H1 (cell line): ENCODE measurements at regions not wholly inside any gene's neighbourhood (a gene's known extent, or its start where the extent isn't known, plus 50 kb on each side); places are given as distances from the start of the nearest gene placed in this dataset.

ENCODE experiments used
- CTCF ChIA-PET: fragments of 300-600 bp; sonication (Branson Sonifier 250); formaldehyde crosslinking; loops from one replicate; lab custom pipeline; 2021; ENCODE audit not compliant: partially characterized antibody; lab: Charles Lee
- POLR2A ChIA-PET: fragments of 300-600 bp; sonication (Branson Sonifier 250); formaldehyde crosslinking; loops from one replicate; lab custom pipeline; 2021; ENCODE audit warnings: inconsistent platforms; ENCODE audit not compliant: partially characterized antibody; lab: Charles Lee
- DNase-seq, 2 experiments: peaks; one replicate each; pipeline versions ENCODE4 v3.0.0 to v3.0.0-alpha.2; 2010 to 2022; ENCODE audit warnings: low spot score in 2 of 2, low read depth in 1 of 2, mixed read lengths in 1 of 2
- FAIRE-seq: peaks from 2 replicates; lab custom pipeline; 2011; peaks lifted over from hg19 to GRCh38; lab: Jason Lieb, UNC
- H2AFZ ChIP-seq: 2 replicates; pipeline ENCODE4 v1.8.1; 2012; ENCODE audit warnings: low read length, inconsistent platforms
- H2AK5ac ChIP-seq: 2 replicates; pipeline ENCODE4 v1.6.1; 2013; ENCODE audit warnings: low read depth, low read length
- H2BK120ac ChIP-seq: replicated peaks from 2 replicates; pipeline ENCODE3; 2013; ENCODE audit warnings: low read depth, low read length, inconsistent platforms
- H2BK12ac ChIP-seq: 2 replicates; pipeline ENCODE4 v1.6.1; 2013; ENCODE audit warnings: low read depth, low read length
- H2BK15ac ChIP-seq: 2 replicates; pipeline ENCODE4 v1.6.1; 2013; ENCODE audit warnings: low read length
- H2BK20ac ChIP-seq: 2 replicates; pipeline ENCODE4 v1.6.1; 2013; ENCODE audit warnings: low read length
- H2BK5ac ChIP-seq: 2 replicates; pipeline ENCODE4 v1.6.1; 2013; ENCODE audit warnings: low read depth, low read length
- H3K14ac ChIP-seq: 2 replicates; pipeline ENCODE4 v1.6.1; 2013; ENCODE audit warnings: inconsistent platforms; ENCODE audit not compliant: insufficient read length
- H3K18ac ChIP-seq: 2 replicates; pipeline ENCODE4 v1.6.1; 2013; ENCODE audit warnings: low read length; ENCODE audit errors: extremely low read depth
- H3K23ac ChIP-seq: 2 replicates; pipeline ENCODE4 v1.6.1; 2013; ENCODE audit warnings: inconsistent platforms; ENCODE audit not compliant: insufficient read length
- H3K23me2 ChIP-seq: 2 replicates; pipeline ENCODE4 v1.6.1; 2013; ENCODE audit warnings: low read depth, low read length
- H3K27ac ChIP-seq: 2 replicates; pipeline ENCODE4 v1.6.1; 2011; ENCODE audit warnings: low read depth, low read length, inconsistent platforms
- H3K27me3 ChIP-seq, 4 experiments: replicated peaks in 1 of 4; 1 replicate in 1 of 4; 2 replicates in 3 of 4; pipeline versions ENCODE4 v1.6.1 to v1.8.1; 2011 to 2013; ENCODE audit warnings: low read length in 3 of 4, mild to moderate bottlenecking in 3 of 4, inconsistent platforms in 2 of 4, mixed read lengths in 2 of 4, moderate library complexity in 1 of 4; ENCODE audit not compliant: control insufficient read depth in 3 of 4, insufficient read depth in 3 of 4; ENCODE audit errors: extremely low read depth in 1 of 4
- H3K36me3 ChIP-seq, 4 experiments: 2 replicates each; pipeline versions ENCODE4 v1.6.1 to v1.8.1; 2011 to 2013; ENCODE audit warnings: mild to moderate bottlenecking in 4 of 4, low read length in 3 of 4, moderate library complexity in 2 of 4, control low read depth in 1 of 4, inconsistent platforms in 1 of 4; ENCODE audit not compliant: insufficient read depth in 4 of 4, control insufficient read depth in 2 of 4
- H3K4ac ChIP-seq: replicated peaks from 2 replicates; pipeline ENCODE3; 2013; ENCODE audit warnings: low read length, low read depth, mixed read lengths, inconsistent platforms; ENCODE audit not compliant: insufficient read length
- H3K4me1 ChIP-seq, 4 experiments: replicated peaks in 1 of 4; 1 replicate in 1 of 4; 2 replicates in 3 of 4; pipeline versions ENCODE4 v1.6.1 to v1.8.1; 2011 to 2013; ENCODE audit warnings: low read length in 3 of 4, inconsistent platforms in 2 of 4, mixed read lengths in 1 of 4; ENCODE audit not compliant: insufficient read depth in 4 of 4, control insufficient read depth in 3 of 4
- H3K4me2 ChIP-seq, 2 experiments: 2 replicates each; pipeline versions ENCODE4 v1.6.1 to v1.8.1; 2011 to 2013; ENCODE audit warnings: low read depth in 2 of 2, low read length in 2 of 2, control low read depth in 1 of 2, inconsistent platforms in 1 of 2, mild to moderate bottlenecking in 1 of 2; ENCODE audit not compliant: insufficient read depth in 1 of 2
- H3K4me3 ChIP-seq, 4 experiments: fragments of 200-600, 300-600 bp in 1 of 4; sonication (generic), shearing (Covaris generic), sonication (Bioruptor Twin) in 1 of 4; 2 replicates each; pipeline versions ENCODE4 v1.5.1 to v1.8.1; 2011 to 2016; ENCODE audit warnings: low read length in 4 of 4, low read depth in 3 of 4, control low read depth in 2 of 4, inconsistent platforms in 2 of 4, mild to moderate bottlenecking in 2 of 4, mixed read lengths in 1 of 4, moderate library complexity in 1 of 4; ENCODE audit not compliant: insufficient read depth in 2 of 4; ENCODE audit errors: extremely low read depth in 1 of 4
- H3K56ac ChIP-seq: replicated peaks from 2 replicates; pipeline ENCODE3; 2013; ENCODE audit warnings: low read depth, mild to moderate bottlenecking, mixed read lengths, low read length, inconsistent platforms; ENCODE audit not compliant: insufficient read length
- H3K79me1 ChIP-seq: 2 replicates; pipeline ENCODE4 v1.6.1; 2013; ENCODE audit warnings: low read depth, low read length, control low read depth
- H3K79me2 ChIP-seq, 2 experiments: 2 replicates each; pipeline versions ENCODE4 v1.6.1 to v1.8.1; 2012 to 2013; ENCODE audit warnings: low read length in 2 of 2, mild to moderate bottlenecking in 2 of 2, inconsistent platforms in 1 of 2; ENCODE audit not compliant: insufficient read depth in 2 of 2, control insufficient read depth in 1 of 2
- H3K9ac ChIP-seq, 4 experiments: replicated peaks in 1 of 4; 1 replicate in 1 of 4; 2 replicates in 3 of 4; pipeline versions ENCODE4 v1.6.1 to v1.8.1; 2011 to 2013; ENCODE audit warnings: low read depth in 3 of 4, low read length in 3 of 4, control low read depth in 2 of 4, mild to moderate bottlenecking in 2 of 4, moderate library complexity in 2 of 4, inconsistent platforms in 1 of 4; ENCODE audit errors: extremely low read depth in 1 of 4
- H3K9me3 ChIP-seq, 2 experiments: 2 replicates each; pipeline versions ENCODE4 v1.6.1 to v1.8.1; 2012 to 2013; ENCODE audit warnings: mild to moderate bottlenecking in 2 of 2, moderate library complexity in 2 of 2, control low read depth in 1 of 2, inconsistent platforms in 1 of 2, low read depth in 1 of 2, low read length in 1 of 2, mixed read lengths in 1 of 2; ENCODE audit not compliant: insufficient read depth in 2 of 2
- H4K20me1 ChIP-seq, 2 experiments: replicated peaks in 1 of 2; 2 replicates each; pipeline versions ENCODE3 to v1.8.1; 2011 to 2013; ENCODE audit warnings: inconsistent platforms in 2 of 2, low read length in 2 of 2, mild to moderate bottlenecking in 1 of 2; ENCODE audit not compliant: insufficient read depth in 2 of 2, control insufficient read depth in 1 of 2
- H4K5ac ChIP-seq: 2 replicates; pipeline ENCODE4 v1.6.1; 2013; ENCODE audit warnings: low read length, low read depth, mixed read lengths, inconsistent platforms; ENCODE audit not compliant: insufficient read length
- H4K8ac ChIP-seq: 2 replicates; pipeline ENCODE4 v1.8.0; 2013; ENCODE audit warnings: mild to moderate bottlenecking, moderate library complexity, low read length, inconsistent platforms; ENCODE audit not compliant: insufficient read depth; ENCODE audit errors: extremely low read depth
- H4K91ac ChIP-seq: replicated peaks from 2 replicates; pipeline ENCODE3; 2013; ENCODE audit warnings: low read length, mixed read lengths, inconsistent platforms; ENCODE audit not compliant: insufficient read length
- ATF2 ChIP-seq: IDR thresholded peaks from 2 replicates; pipeline ENCODE4 v1.6.1; 2012; ENCODE audit warnings: low read length, inconsistent platforms
- CTBP2 ChIP-seq: IDR thresholded peaks from 2 replicates; pipeline ENCODE4 v1.7.0; 2011; ENCODE audit warnings: borderline replicate concordance, mild to moderate bottlenecking, moderate library complexity, mixed read lengths, low read length; ENCODE audit not compliant: insufficient read depth, insufficient read length
- EP300 ChIP-seq, 2 experiments: IDR thresholded peaks; 1 replicate in 1 of 2; 2 replicates in 1 of 2; pipeline ENCODE4 v1.6.1; 2011 to 2012; ENCODE audit warnings: low read depth in 2 of 2, low read length in 2 of 2, mild to moderate bottlenecking in 2 of 2, borderline replicate concordance in 1 of 2, inconsistent platforms in 1 of 2, moderate library complexity in 1 of 2
- GABPA ChIP-seq: IDR thresholded peaks from 2 replicates; pipeline ENCODE4 v1.6.1; 2011; ENCODE audit warnings: mild to moderate bottlenecking, low read length, moderate library complexity, borderline replicate concordance; ENCODE audit not compliant: insufficient read depth
- KDM1A ChIP-seq: fragments of 200-600, 300-600 bp; sonication (generic); IDR thresholded peaks from 2 replicates; pipeline ENCODE4 v1.7.1; 2016; ENCODE audit warnings: mild to moderate bottlenecking, low read length, borderline replicate concordance
- RNF2 ChIP-seq: fragments of 200-900, 300-1000 bp; sonication (generic); IDR thresholded peaks from 2 replicates; pipeline ENCODE4 v1.7.1; 2016; ENCODE audit warnings: borderline replicate concordance, low read depth, mild to moderate bottlenecking, antibody characterized with exemption, low read length; ENCODE audit not compliant: poor library complexity, severe bottlenecking; ENCODE audit errors: missing control alignments
- SAP30 ChIP-seq: fragments of 300-600 bp; sonication (generic); IDR thresholded peaks from 2 replicates; pipeline ENCODE4 v1.7.1; 2012; ENCODE audit warnings: low read length, moderate library complexity, mild to moderate bottlenecking, inconsistent platforms; ENCODE audit not compliant: insufficient read depth, insufficient replicate concordance
- SP2 ChIP-seq: IDR thresholded peaks from 2 replicates; pipeline ENCODE4 v1.6.1; 2012; ENCODE audit warnings: mild to moderate bottlenecking, low read length, inconsistent platforms
- SP4 ChIP-seq: IDR thresholded peaks from 2 replicates; pipeline ENCODE4 v1.6.1; 2012; ENCODE audit warnings: low read length, inconsistent platforms
- TAF1 ChIP-seq: IDR thresholded peaks from 2 replicates; pipeline ENCODE4 v1.6.1; 2011; ENCODE audit warnings: mild to moderate bottlenecking, low read depth, low read length
- WGBS, 2 experiments: shearing (Covaris generic) in 1 of 2; methylation state at CpG; one replicate each; pipeline versions ENCODE4 v1.1.6 to v1.1.7; 2013 to 2015; ENCODE audit warnings: low lambda C conversion rate in 2 of 2, mixed read lengths in 2 of 2, inconsistent platforms in 1 of 2, low coverage in 1 of 2, missing lambda C conversion rate in 1 of 2; ENCODE audit not compliant: insufficient replicate concordance in 2 of 2, insufficient coverage in 1 of 2, insufficient read length in 1 of 2; ENCODE audit errors: extremely low coverage in 1 of 2, missing lambda C conversion rate in 1 of 2; 5-methylcytosine and 5-hydroxymethylcytosine counted together
- TF ChIP-seq, protein P1 (sequence below): IDR thresholded peaks from 2 replicates; pipeline ENCODE4 v1.6.1; 2011; ENCODE audit warnings: low read depth, mild to moderate bottlenecking, low read length; ENCODE audit not compliant: insufficient read depth

DNA sequence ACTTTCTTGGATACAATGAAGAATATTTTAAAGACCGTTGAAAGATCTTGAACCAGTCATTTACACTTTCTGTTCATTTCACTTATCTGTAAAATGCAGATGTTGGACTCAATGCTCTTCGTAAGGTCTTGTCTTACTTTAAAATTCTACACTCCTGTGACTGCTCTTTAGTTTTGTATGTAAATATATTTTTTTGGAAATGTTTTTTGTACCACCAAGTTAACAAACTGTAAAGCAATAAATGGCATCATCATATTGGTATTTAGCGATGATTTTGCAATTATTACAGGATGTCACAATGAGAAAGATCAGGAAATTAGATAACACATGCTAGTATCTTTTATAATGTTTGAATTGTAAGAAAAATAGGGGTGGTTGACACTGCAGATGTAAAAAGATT, 80.8 kb upstream of the GNAQ start:
- DNase-seq: no peak
- Histone ChIP-seq H3K4me2 (no peak overlapping the region), H2BK12ac (no peak overlapping the region), H3K9ac (no peak overlapping the region), H3K56ac (no peak overlapping the region), H2AK5ac (no peak overlapping the region), H3K14ac (no peak overlapping the region), H2BK15ac (no peak overlapping the region), H3K79me1 (no peaks in the 10 kb centered on the region), H4K8ac (no peak overlapping the region), H4K5ac (no peak overlapping the region), H3K23me2 (no peaks in the 10 kb centered on the region), H3K4ac (no peak overlapping the region), H2BK5ac (no peak overlapping the region), H4K91ac (no peak overlapping the region), H3K9me3 (no peaks in the 10 kb centered on the region), H3K27me3 (no peaks in the 10 kb centered on the region), H3K4me1 (no peaks in the 10 kb centered on the region), H3K27ac (no peak overlapping the region), H3K79me2 (no peaks in the 10 kb centered on the region), H2BK20ac (no peak overlapping the region), H3K4me3 (no peak overlapping the region), H2BK120ac (no peak overlapping the region), H4K20me1 (no peaks in the 10 kb centered on the region), H2AFZ (no peak overlapping the region), H3K36me3 (no peaks in the 10 kb centered on the region), H3K18ac (no peak overlapping the region), H3K23ac (no peak overlapping the region)
- no peak for FAIRE-seq
- CTCF ChIA-PET: interaction anchor here (1.0 to 4.0 kb wide), 2 partner anchors 9 to 14 kb away, joined by 3 to 23 read pairs; no protein-coding TSS in a partner anchor
- 93% methylated on average over 3 of the region's 3 CpGs; no CpG with 5 or more reads in 1 of the 2 experiments for WGBS, 2 experiments
- POLR2A ChIA-PET: no interaction called here
- TF ChIP-seq, protein P1, sequence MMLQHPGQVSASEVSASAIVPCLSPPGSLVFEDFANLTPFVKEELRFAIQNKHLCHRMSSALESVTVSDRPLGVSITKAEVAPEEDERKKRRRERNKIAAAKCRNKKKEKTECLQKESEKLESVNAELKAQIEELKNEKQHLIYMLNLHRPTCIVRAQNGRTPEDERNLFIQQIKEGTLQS: no peak
- no peak for TF ChIP-seq RNF2
- TF ChIP-seq GABPA: no peak
- TF ChIP-seq SAP30: no peak
- no peak for TF ChIP-seq EP300 (IDR thresholded peaks at IDR 0.05; ENCODE audit: borderline replicate concordance in 1 of 2, low read depth in 2 of 2, low read length in 2 of 2)
- no peak for TF ChIP-seq KDM1A
- no peak for TF ChIP-seq SP2
- TF ChIP-seq ATF2: no peak
- TF ChIP-seq CTBP2: no peak
- no peak for TF ChIP-seq SP4
- no peak for TF ChIP-seq TAF1
